HG02610 (cell line): ENCODE measurements at regions not wholly inside any gene's neighbourhood (a gene's known extent, or its start where the extent isn't known, plus 50 kb on each side); places are given as distances from the start of the nearest gene placed in this dataset.

ENCODE experiments used
- ATAC-seq: cut with Tn5 transposase; IDR thresholded peaks from one replicate; pipeline ENCODE4 v1.9.1; 2021; ENCODE audit warnings: mild to moderate bottlenecking, moderate library complexity; ENCODE audit not compliant: unreplicated experiment

- ATAC-seq = no peak
Observed at GRCh38 chr4:123025398-123025797, 103.0 kb upstream of the NUDT6 start.

- peak; percentile 69 for ATAC-seq
Observed at GRCh38 chr4:123026015-123026414, 103.6 kb upstream of the NUDT6 start.

- ATAC-seq = no peak
Observed at GRCh38 chr4:123031664-123032063, 109.3 kb upstream of the NUDT6 start.

- ATAC-seq = no peak
Observed at GRCh38 chr4:123034023-123034422, 111.6 kb upstream of the NUDT6 start.

- ATAC-seq = no peak
Observed at GRCh38 chr4:123035239-123035638, 112.8 kb upstream of the NUDT6 start.

- ATAC-seq = no peak
Observed at GRCh38 chr4:123037804-123038203, 115.4 kb upstream of the NUDT6 start.

GRCh38 chr4:123042095-123042494, 119.7 kb upstream of the NUDT6 start:
- no peak for ATAC-seq

GRCh38 chr4:123043013-123043412, 120.6 kb upstream of the NUDT6 start:
- no peak for ATAC-seq

- no peak for ATAC-seq
Observed at GRCh38 chr4:123043793-123044425, 121.5 kb upstream of the NUDT6 start.

- ATAC-seq = no peak
Observed at GRCh38 chr4:123046096-123046495, 123.7 kb upstream of the NUDT6 start.

GRCh38 chr4:123050018-123050417, 127.6 kb upstream of the NUDT6 start:
- ATAC-seq = no peak

GRCh38 chr4:123052007-123052406, 129.6 kb upstream of the NUDT6 start:
- ATAC-seq = no peak

GRCh38 chr4:123055943-123056342, 133.5 kb upstream of the NUDT6 start:
- ATAC-seq = no peak

GRCh38 chr4:123060039-123060770, 137.8 kb upstream of the NUDT6 start:
- no peak for ATAC-seq

GRCh38 chr4:123064390-123064789, 142.0 kb upstream of the NUDT6 start:
- ATAC-seq = no peak

GRCh38 chr4:123068081-123068480, 145.7 kb upstream of the NUDT6 start:
- no peak for ATAC-seq

- no peak for ATAC-seq
Observed at GRCh38 chr4:123072060-123072459, 149.7 kb upstream of the NUDT6 start.

- ATAC-seq = no peak
Observed at GRCh38 chr4:123073650-123074049, 151.3 kb upstream of the NUDT6 start.

- no peak for ATAC-seq
Observed at GRCh38 chr4:123077330-123077729, 154.9 kb upstream of the NUDT6 start.

GRCh38 chr4:123081971-123082370, 159.6 kb upstream of the NUDT6 start:
- ATAC-seq = no peak

GRCh38 chr4:123083646-123084045, 161.2 kb upstream of the NUDT6 start:
- no peak for ATAC-seq

GRCh38 chr4:123088501-123088900, 166.1 kb upstream of the NUDT6 start:
- ATAC-seq = no peak

GRCh38 chr4:123090886-123091285, 168.5 kb upstream of the NUDT6 start:
- ATAC-seq = no peak
